ENCODE measurements at regions not wholly inside any gene's neighbourhood (a gene's known extent, or its start where the extent isn't known, plus 50 kb on each side); places are given as distances from the start of the nearest gene placed in this dataset.

GRCh38 chr13:22655106-22655852, 525.5 kb upstream of the SGCG start:
- Histone ChIP-seq H3K4me3 (ENCODE audit: low read depth, low read length) (no peak overlapping the region), H3K4me1 (ENCODE audit: control insufficient read depth, insufficient read depth, low read length) (no peaks in the 10 kb centered on the region), H3K9me3 (ENCODE audit: control insufficient read depth, insufficient read depth, low read depth, low read length) (no peaks in the 10 kb centered on the region), H3K27ac (ENCODE audit: extremely low read depth, low read depth, low read length) (no peak overlapping the region), H3K36me3 (ENCODE audit: control insufficient read depth in 2 of 2, insufficient read depth in 1 of 2, low read length in 2 of 2) (no peaks in the 10 kb centered on the region)
- POLR2A ChIA-PET: no interaction called here
- CTCF ChIA-PET: no interaction called here
- TF ChIP-seq ZBTB20 (tag by site-specific recombination; IDR thresholded peaks at IDR 0.05): no peak
- TF ChIP-seq ZNF174 (tag by site-specific recombination; IDR thresholded peaks at IDR 0.05): no peak
- TF ChIP-seq ZNF560 (tag by site-specific recombination; IDR thresholded peaks at IDR 0.05; ENCODE audit: borderline replicate concordance): no peak
- TF ChIP-seq ZNF473 (tag by site-specific recombination; IDR thresholded peaks at IDR 0.05): no peak
- no peak for TF ChIP-seq ZSCAN5A (tag by site-specific recombination; IDR thresholded peaks at IDR 0.05)
- TF ChIP-seq ZNF391 (tag by site-specific recombination; IDR thresholded peaks at IDR 0.05; ENCODE audit: borderline replicate concordance, low read depth): no peak
- TF ChIP-seq ZNF830 (tag by site-specific recombination; IDR thresholded peaks at IDR 0.05; ENCODE audit: low read depth): no peak
- no peak for TF ChIP-seq ZNF292 (tag by site-specific recombination; IDR thresholded peaks at IDR 0.05; ENCODE audit: borderline replicate concordance, low read depth)
- no peak for TF ChIP-seq ZNF449 (tag by site-specific recombination; IDR thresholded peaks at IDR 0.05)
- TF ChIP-seq ZNF404 (tag by site-specific recombination; IDR thresholded peaks at IDR 0.05): no peak
- TF ChIP-seq PRDM4 (tag by site-specific recombination; IDR thresholded peaks at IDR 0.05): no peak
- TF ChIP-seq ZNF274 (IDR thresholded peaks at IDR 0.05; ENCODE audit: low read length): no peak
- no peak for TF ChIP-seq ZNF274 (tag by site-specific recombination; IDR thresholded peaks at IDR 0.05; ENCODE audit: borderline replicate concordance)

GRCh38 chr13:22662771-22663170, 518.0 kb upstream of the SGCG start:
- Histone ChIP-seq H3K27ac (ENCODE audit: extremely low read depth, low read depth, low read length) (no peak overlapping the region), H3K9me3 (ENCODE audit: control insufficient read depth, insufficient read depth, low read depth, low read length) (no peaks in the 10 kb centered on the region), H3K4me3 (ENCODE audit: low read depth, low read length) (no peak overlapping the region), H3K4me1 (ENCODE audit: control insufficient read depth, insufficient read depth, low read length) (no peaks in the 10 kb centered on the region), H3K36me3 (ENCODE audit: control insufficient read depth in 2 of 2, insufficient read depth in 1 of 2, low read length in 2 of 2) (no peaks in the 10 kb centered on the region)
- CTCF ChIA-PET: no interaction called here
- POLR2A ChIA-PET: no interaction called here
- TF ChIP-seq ZFP3 (tag by site-specific recombination; IDR thresholded peaks at IDR 0.05; ENCODE audit: low read depth) (no peak), ZNF248 (tag by site-specific recombination; IDR thresholded peaks at IDR 0.05) (no peak), ZNF768 (tag by site-specific recombination; IDR thresholded peaks at IDR 0.05) (no peak), ZNF366 (tag by site-specific recombination; conservative IDR thresholded peaks at IDR 0.05) (no peak), ZNF23 (tag by site-specific recombination; IDR thresholded peaks at IDR 0.05; ENCODE audit: borderline replicate concordance) (no peak), GFI1B (tag by site-specific recombination; IDR thresholded peaks at IDR 0.05) (no peak), ZNF404 (tag by site-specific recombination; IDR thresholded peaks at IDR 0.05) (no peak), ZNF473 (tag by site-specific recombination; IDR thresholded peaks at IDR 0.05) (no peak), YY1 (tag by site-specific recombination; IDR thresholded peaks at IDR 0.05) (no peak), ZNF24 (tag by site-specific recombination; IDR thresholded peaks at IDR 0.05) (no peak), ZNF692 (tag by site-specific recombination; IDR thresholded peaks at IDR 0.05) (no peak), ZNF621 (tag by site-specific recombination; IDR thresholded peaks at IDR 0.05) (no peak), WT1 (tag by site-specific recombination; IDR thresholded peaks at IDR 0.05) (no peak), ZNF571 (tag by site-specific recombination; IDR thresholded peaks at IDR 0.05) (no peak), ZNF449 (tag by site-specific recombination; IDR thresholded peaks at IDR 0.05) (no peak), ZNF704 (tag by site-specific recombination; IDR thresholded peaks at IDR 0.05) (no peak)
